Endothelial cell of umbilical vein (primary cell): ENCODE measurements at regions not wholly inside any gene's neighbourhood (a gene's known extent, or its start where the extent isn't known, plus 50 kb on each side); places are given as distances from the start of the nearest gene placed in this dataset.

Experiments used
- BruUV-seq: library from RNA; stranded (reverse); fragments of 400-500 nt; replicated peaks from 2 replicates; lab custom pipeline; 2021; lab: Mats Ljungman, UMichigan
- CTCF ChIA-PET: fragments of 300-600, 350-600 bp; sonication (Branson Sonifier 250); formaldehyde crosslinking; loops from one replicate; lab custom pipeline; 2021; ENCODE audit warnings: antibody characterized with exemption, inconsistent platforms; lab: Charles Lee
- POLR2A ChIA-PET: fragments of 300-600, 350-600 bp; sonication (Branson Sonifier 250); formaldehyde crosslinking; loops from one replicate; lab custom pipeline; 2021; ENCODE audit warnings: antibody characterized with exemption, inconsistent platforms; lab: Charles Lee
- DNase-seq: peaks from one replicate; pipeline ENCODE4 v3.0.0-alpha.2; 2011; ENCODE audit warnings: low read depth, low spot score
- FAIRE-seq: peaks from 2 replicates; lab custom pipeline; 2011; peaks lifted over from hg19 to GRCh38; lab: Jason Lieb, UNC
- H2AFZ ChIP-seq: 2 replicates; pipeline ENCODE4 v1.6.0; 2012; ENCODE audit warnings: low read depth, low read length, control low read depth, inconsistent platforms
- H3K27ac ChIP-seq: 2 replicates; pipeline ENCODE4 v1.5.1; 2011; ENCODE audit warnings: low read depth, mild to moderate bottlenecking, control low read depth, low read length, moderate library complexity; ENCODE audit not compliant: insufficient read depth
- H3K27me3 ChIP-seq, 2 experiments: 2 replicates each; pipeline versions ENCODE4 v1.6.0 to v1.6.1; 2011; ENCODE audit warnings: low read length in 2 of 2, mixed read lengths in 1 of 2; ENCODE audit not compliant: control insufficient read depth in 2 of 2, insufficient read depth in 2 of 2
- H3K36me3 ChIP-seq, 2 experiments: 2 replicates in 1 of 2; 3 replicates in 1 of 2; pipeline ENCODE4 v1.5.1; 2011; ENCODE audit warnings: low read length in 2 of 2, mild to moderate bottlenecking in 1 of 2, moderate library complexity in 1 of 2; ENCODE audit not compliant: control insufficient read depth in 2 of 2, insufficient read depth in 2 of 2; ENCODE audit errors: extremely low read depth in 1 of 2
- H3K4me1 ChIP-seq: 3 replicates; pipeline ENCODE4 v1.5.1; 2011; ENCODE audit warnings: mild to moderate bottlenecking, low read length; ENCODE audit not compliant: control insufficient read depth, insufficient read depth; ENCODE audit errors: extremely low read depth
- H3K4me2 ChIP-seq: 2 replicates; pipeline ENCODE4 v1.6.1; 2011; ENCODE audit warnings: low read length, control low read depth, mixed read lengths; ENCODE audit not compliant: insufficient read depth
- H3K4me3 ChIP-seq, 3 experiments: fragments of 200-600 bp in 1 of 3; sonication (generic), shearing (Covaris generic) in 1 of 3; replicated peaks in 1 of 3; 2 replicates each; pipeline ENCODE4 v1.5.1; 2011 to 2016; ENCODE audit warnings: control low read depth in 3 of 3, low read length in 3 of 3, mild to moderate bottlenecking in 2 of 3, inconsistent platforms in 1 of 3, low read depth in 1 of 3, moderate library complexity in 1 of 3; ENCODE audit not compliant: insufficient read depth in 1 of 3
- H3K79me2 ChIP-seq: 2 replicates; pipeline ENCODE4 v1.6.0; 2012; ENCODE audit warnings: low read length, inconsistent platforms; ENCODE audit not compliant: control insufficient read depth, insufficient read depth
- H3K9ac ChIP-seq: replicated peaks from 2 replicates; pipeline ENCODE3; 2011; ENCODE audit warnings: low read length, control low read depth; ENCODE audit not compliant: insufficient read depth; ENCODE audit errors: extremely low read depth
- H3K9me1 ChIP-seq: replicated peaks from 3 replicates; pipeline ENCODE4 v1.6.0; 2011; ENCODE audit warnings: mild to moderate bottlenecking, low read length; ENCODE audit not compliant: control insufficient read depth, insufficient read depth; ENCODE audit errors: extremely low read depth
- H3K9me3 ChIP-seq: replicated peaks from 2 replicates; pipeline ENCODE4 v1.5.1; 2012; ENCODE audit warnings: low read length, inconsistent platforms; ENCODE audit not compliant: control insufficient read depth, insufficient read depth
- H4K20me1 ChIP-seq: replicated peaks from 2 replicates; pipeline ENCODE3; 2011; ENCODE audit warnings: mild to moderate bottlenecking, low read length; ENCODE audit not compliant: control insufficient read depth, insufficient read depth; ENCODE audit errors: extremely low read depth
- EZH2 ChIP-seq: IDR thresholded peaks from 2 replicates; pipeline ENCODE4 v1.6.1; 2012; ENCODE audit warnings: borderline replicate concordance, low read depth, mild to moderate bottlenecking, moderate library complexity, low read length, inconsistent platforms; ENCODE audit not compliant: severe bottlenecking
- GATA2 ChIP-seq: IDR thresholded peaks from 2 replicates; pipeline ENCODE4 v1.7.0; 2011; ENCODE audit warnings: low read depth, mild to moderate bottlenecking, moderate library complexity, mixed read lengths, low read length; ENCODE audit not compliant: insufficient read length, insufficient read depth
- JUN ChIP-seq: IDR thresholded peaks from 2 replicates; pipeline ENCODE4 v1.6.1; 2011; ENCODE audit warnings: borderline replicate concordance, low read depth; ENCODE audit not compliant: insufficient read length, insufficient read depth
- POLR2A ChIP-seq: IDR thresholded peaks from 2 replicates; pipeline ENCODE4 v1.6.1; 2012; ENCODE audit warnings: low read depth, mild to moderate bottlenecking, control low read depth, low read length
- dilution Hi-C: fragments of 300-500 bp; cut with MboI; formaldehyde crosslinking; loops from one replicate; pipeline ENCODE4 v1.15.0; 2019; ENCODE audit warnings: low sequenced_read_pairs; ENCODE audit not compliant: extremely low pct_ligation_motif_present
- intact Hi-C: fragments of 100-400 bp; cut with micrococcal nuclease; formaldehyde crosslinking; loops from one replicate; pipeline ENCODE4 v1.10.0; 2022
- TF ChIP-seq, protein P1 (sequence below), 2 donors: IDR thresholded peaks; 1 replicate in 1 of 2; 2 replicates in 1 of 2; pipeline ENCODE4 v1.5.1; 2011; ENCODE audit warnings: low read length in 2 of 2, mild to moderate bottlenecking in 2 of 2, moderate library complexity in 2 of 2, control low read depth in 1 of 2, inconsistent platforms in 1 of 2, low read depth in 1 of 2; ENCODE audit not compliant: insufficient read depth in 1 of 2; ENCODE audit errors: extremely low read depth in 1 of 2

- POLR2A ChIA-PET, result no interaction called here
- DNase-seq (no peak), FAIRE-seq (no peak)
- no peaks in the 10 kb centered on the region for H3K4me1 ChIP-seq
- no peak overlapping the region for H3K9ac ChIP-seq
- no peak overlapping the region for H2AFZ ChIP-seq
- no peaks in the 10 kb centered on the region for H4K20me1 ChIP-seq
- no peaks in the 10 kb centered on the region for H3K9me3 ChIP-seq
- no peak for TF ChIP-seq GATA2
- no peak for TF ChIP-seq POLR2A
- TF ChIP-seq, protein P1, sequence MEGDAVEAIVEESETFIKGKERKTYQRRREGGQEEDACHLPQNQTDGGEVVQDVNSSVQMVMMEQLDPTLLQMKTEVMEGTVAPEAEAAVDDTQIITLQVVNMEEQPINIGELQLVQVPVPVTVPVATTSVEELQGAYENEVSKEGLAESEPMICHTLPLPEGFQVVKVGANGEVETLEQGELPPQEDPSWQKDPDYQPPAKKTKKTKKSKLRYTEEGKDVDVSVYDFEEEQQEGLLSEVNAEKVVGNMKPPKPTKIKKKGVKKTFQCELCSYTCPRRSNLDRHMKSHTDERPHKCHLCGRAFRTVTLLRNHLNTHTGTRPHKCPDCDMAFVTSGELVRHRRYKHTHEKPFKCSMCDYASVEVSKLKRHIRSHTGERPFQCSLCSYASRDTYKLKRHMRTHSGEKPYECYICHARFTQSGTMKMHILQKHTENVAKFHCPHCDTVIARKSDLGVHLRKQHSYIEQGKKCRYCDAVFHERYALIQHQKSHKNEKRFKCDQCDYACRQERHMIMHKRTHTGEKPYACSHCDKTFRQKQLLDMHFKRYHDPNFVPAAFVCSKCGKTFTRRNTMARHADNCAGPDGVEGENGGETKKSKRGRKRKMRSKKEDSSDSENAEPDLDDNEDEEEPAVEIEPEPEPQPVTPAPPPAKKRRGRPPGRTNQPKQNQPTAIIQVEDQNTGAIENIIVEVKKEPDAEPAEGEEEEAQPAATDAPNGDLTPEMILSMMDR (IDR thresholded peaks at IDR 0.05; ENCODE audit: extremely low read depth in 1 of 2, insufficient read depth in 1 of 2, low read depth in 1 of 2, low read length in 2 of 2), result no peak
- no peaks in the 10 kb centered on the region for H3K27me3 ChIP-seq
- CTCF ChIA-PET, result no interaction called here
- dilution Hi-C loops (no loop called here), intact Hi-C loops (no loop called here)
- H3K9me1 ChIP-seq, result no peaks in the 10 kb centered on the region
- no peaks in the 10 kb centered on the region for H3K79me2 ChIP-seq
- H3K27ac ChIP-seq, result no peak overlapping the region
- no peaks in the 10 kb centered on the region for H3K36me3 ChIP-seq
- H3K4me2 ChIP-seq, result no peak overlapping the region
- H3K4me3 ChIP-seq, result no peak overlapping the region
- no TSS peak for BruUV-seq
Observed at GRCh38 chrX:107560041-107560440, 68.3 kb upstream of the PRPS1 start.

DNA sequence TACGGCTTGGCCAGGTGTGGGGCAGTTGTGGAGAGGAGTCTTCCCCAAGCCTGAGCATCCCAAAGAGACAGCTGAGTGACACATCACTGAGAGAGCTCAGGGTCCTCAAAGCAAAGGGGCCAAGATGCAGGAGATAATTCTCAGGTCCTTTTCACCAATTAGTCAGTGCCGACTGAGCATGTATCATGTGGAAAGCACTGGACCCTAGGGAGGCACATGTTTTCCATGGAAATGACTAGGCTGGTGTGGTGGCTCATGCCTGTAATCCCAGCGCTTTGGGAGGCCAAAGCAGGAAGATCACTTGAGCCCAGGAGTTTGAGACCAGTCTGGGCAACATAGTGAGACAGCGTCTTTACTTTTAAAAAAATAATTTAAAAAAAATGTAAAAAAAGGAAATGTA lies 67.3 kb upstream of the PRPS1 start:
- Histone ChIP-seq H3K9me1 (no peaks in the 10 kb centered on the region), H3K36me3 (no peaks in the 10 kb centered on the region), H3K9me3 (no peaks in the 10 kb centered on the region), H3K27me3 (no peaks in the 10 kb centered on the region), H3K4me2 (no peak overlapping the region), H3K9ac (no peak overlapping the region), H4K20me1 (no peaks in the 10 kb centered on the region), H3K79me2 (no peaks in the 10 kb centered on the region), H3K4me3 (no peak overlapping the region), H2AFZ (no peak overlapping the region), H3K4me1 (no peaks in the 10 kb centered on the region), H3K27ac (no peak overlapping the region)
- FAIRE-seq (no peak), DNase-seq (no peak)
- dilution Hi-C loops (no loop called here), intact Hi-C loops (no loop called here)
- BruUV-seq, result no TSS peak
- no peak for TF ChIP-seq POLR2A
- TF ChIP-seq JUN, result no peak
- no peak for TF ChIP-seq EZH2
- CTCF ChIA-PET, result no interaction called here
- POLR2A ChIA-PET, result no interaction called here
